CD4-positive, CD25-positive, alpha-beta regulatory T cell (primary cell): ENCODE measurements at regions not wholly inside any gene's neighbourhood (a gene's known extent, or its start where the extent isn't known, plus 50 kb on each side); places are given as distances from the start of the nearest gene placed in this dataset.
"Not testable (repeated sequence)": the region's sequence is repeated elsewhere in the genome, so short reads cannot be mapped to it uniquely, and the experiment has no call there.

ENCODE experiments used
- ATAC-seq, 2 donors: fragments of 150-1000 bp; cut with Tn5 transposase; one replicate each; pipeline ENCODE4 v1.10.0; 2021; ENCODE audit warnings: low read depth in 2 of 2, moderate number of reproducible peaks in 2 of 2, moderate library complexity in 1 of 2
- DNase-seq, 3 donors: peaks; one replicate each; pipeline versions ENCODE4 v3.0.0 to v3.0.0-alpha.2; 2012 to 2022; ENCODE audit warnings: mixed read lengths in 1 of 3
- H3K27ac ChIP-seq: one replicate; pipeline ENCODE4 v1.7.0; 2013; ENCODE audit warnings: mild to moderate bottlenecking, low read length; ENCODE audit not compliant: insufficient read depth, poor library complexity, severe bottlenecking
- H3K27me3 ChIP-seq: one replicate; pipeline ENCODE4 v1.7.0; 2013; ENCODE audit warnings: low read length; ENCODE audit not compliant: control insufficient read depth, insufficient read depth
- H3K36me3 ChIP-seq: one replicate; pipeline ENCODE4 v1.7.0; 2013; ENCODE audit warnings: mild to moderate bottlenecking, low read length, moderate library complexity; ENCODE audit not compliant: control insufficient read depth, insufficient read depth
- H3K4me1 ChIP-seq: 2 replicates; pipeline ENCODE4 v1.7.0; 2013; ENCODE audit warnings: mild to moderate bottlenecking, low read length; ENCODE audit not compliant: insufficient read depth, control insufficient read depth, poor library complexity, severe bottlenecking
- H3K4me3 ChIP-seq: one replicate; pipeline ENCODE4 v1.7.0; 2013; ENCODE audit warnings: low read depth, mild to moderate bottlenecking, low read length, moderate library complexity
- H3K9me3 ChIP-seq, 2 experiments: 1 replicate in 1 of 2; 2 replicates in 1 of 2; pipeline ENCODE4 v1.7.0; 2013; ENCODE audit warnings: low read length in 2 of 2, mild to moderate bottlenecking in 1 of 2, moderate library complexity in 1 of 2; ENCODE audit not compliant: control insufficient read depth in 2 of 2
- H3K27ac Mint-ChIP-seq, 3 donors: one replicate each; pipeline ENCODE4 v1.8.0; 2020 to 2022; ENCODE audit warnings: mild to moderate bottlenecking in 3 of 3, mixed read lengths in 3 of 3, moderate library complexity in 2 of 3
- H3K27me3 Mint-ChIP-seq: one replicate; pipeline ENCODE4 v1.8.0; 2022; ENCODE audit warnings: mild to moderate bottlenecking, mixed read lengths
- H3K36me3 Mint-ChIP-seq: one replicate; pipeline ENCODE4 v1.8.0; 2020; ENCODE audit warnings: mixed read lengths
- H3K4me1 Mint-ChIP-seq, 4 donors: one replicate each; pipeline ENCODE4 v1.8.0; 2020 to 2022; ENCODE audit warnings: mixed read lengths in 4 of 4, mild to moderate bottlenecking in 1 of 4
- H3K4me3 Mint-ChIP-seq, 4 donors: one replicate each; pipeline ENCODE4 v1.8.0; 2020 to 2022; ENCODE audit warnings: mild to moderate bottlenecking in 4 of 4, mixed read lengths in 4 of 4, moderate library complexity in 3 of 4
- H3K9me3 Mint-ChIP-seq, 7 donors: one replicate each; pipeline ENCODE4 v1.8.0; 2020 to 2022; ENCODE audit warnings: mixed read lengths in 7 of 7, mild to moderate bottlenecking in 3 of 7, moderate library complexity in 2 of 7

DNA sequence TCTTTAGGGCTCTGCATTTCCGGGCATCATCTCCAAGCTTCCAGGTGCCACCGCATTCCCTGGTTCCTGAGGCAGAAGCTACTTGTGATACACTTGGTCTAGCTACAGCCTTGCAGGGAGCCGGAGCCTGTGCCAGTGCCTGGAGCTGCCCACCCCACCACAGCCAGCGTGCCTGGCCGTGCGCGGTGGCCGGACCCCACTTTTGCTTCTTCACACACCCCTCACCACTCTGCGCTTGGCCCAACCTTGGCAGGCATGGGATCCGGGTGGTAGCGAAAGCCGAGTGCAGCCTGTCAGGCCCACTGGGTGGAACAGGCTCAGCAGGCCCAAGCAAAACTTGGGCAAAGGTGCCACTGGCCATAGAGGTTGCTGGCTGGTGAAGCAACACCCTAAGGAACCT is 823.7 kb downstream of the GLUD2 start:
- H3K27ac Mint-ChIP-seq: no peak overlapping the region
- H3K4me3 Mint-ChIP-seq: no peak overlapping the region
- H3K27me3 Mint-ChIP-seq: no peaks in the 10 kb centered on the region
- no peaks in the 10 kb centered on the region for H3K9me3 ChIP-seq
- no peak overlapping the region for H3K4me3 ChIP-seq
- no peaks in the 10 kb centered on the region for H3K36me3 Mint-ChIP-seq
- H3K4me1 Mint-ChIP-seq: no peaks in the 10 kb centered on the region
- no peaks in the 10 kb centered on the region for H3K4me1 ChIP-seq
- no peak overlapping the region for H3K27ac ChIP-seq
- DNase-seq: no peak
- H3K9me3 Mint-ChIP-seq: peaks cover 0 to 7% (median 0%) of the 10 kb centered on the region in 7 donors
- ATAC-seq: no peak
- H3K27me3 ChIP-seq: no peaks in the 10 kb centered on the region
- no peaks in the 10 kb centered on the region for H3K36me3 ChIP-seq

- no peaks in the 10 kb centered on the region for H3K4me1 Mint-ChIP-seq
- ATAC-seq: no peak
- no peaks in the 10 kb centered on the region for H3K9me3 ChIP-seq
Measured at GRCh38 chrX:121876305-121876704, 828.9 kb downstream of the GLUD2 start.

DNA sequence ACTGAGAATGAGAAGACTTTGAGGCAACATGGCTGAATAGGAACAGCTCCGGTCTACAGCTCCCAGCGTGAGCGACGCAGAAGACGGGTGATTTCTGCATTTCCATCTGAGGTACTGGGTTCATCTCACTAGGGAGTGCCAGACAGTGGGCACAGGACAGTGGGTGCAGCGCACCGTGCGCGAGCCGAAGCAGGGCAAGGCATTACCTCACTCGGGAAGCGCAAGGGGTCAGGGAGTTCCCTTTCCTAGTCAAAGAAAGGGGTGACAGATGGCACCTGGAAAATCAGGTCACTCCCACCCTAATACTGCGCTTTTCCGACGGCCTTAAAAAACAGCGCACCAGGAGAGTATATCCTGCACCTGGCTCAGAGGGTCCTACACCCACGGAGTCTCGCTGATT is 829.9 kb downstream of the GLUD2 start:
- not testable (repeated sequence) for H3K4me1 Mint-ChIP-seq, H3K4me3 Mint-ChIP-seq, H3K4me1 ChIP-seq, H3K27me3 ChIP-seq, H3K36me3 ChIP-seq, H3K27ac Mint-ChIP-seq, H3K36me3 Mint-ChIP-seq, H3K27ac ChIP-seq, H3K27me3 Mint-ChIP-seq, ATAC-seq, DNase-seq, H3K9me3 Mint-ChIP-seq, H3K4me3 ChIP-seq, H3K9me3 ChIP-seq

More at GRCh38 chrX:121876305-121876704, 828.9 kb downstream of the GLUD2 start:
- Mint-ChIP-seq H3K27ac (no peak overlapping the region), H3K27me3 (no peaks in the 10 kb centered on the region), H3K9me3 (peaks cover 0 to 6% (median 0%) of the 10 kb centered on the region in 7 donors), H3K36me3 (no peaks in the 10 kb centered on the region), H3K4me3 (no peak overlapping the region)
- H3K4me1 ChIP-seq: no peaks in the 10 kb centered on the region
- no peak overlapping the region for H3K27ac ChIP-seq
- H3K27me3 ChIP-seq: no peaks in the 10 kb centered on the region
- H3K4me3 ChIP-seq: no peak overlapping the region
- DNase-seq: no peak
- no peaks in the 10 kb centered on the region for H3K36me3 ChIP-seq

DNA sequence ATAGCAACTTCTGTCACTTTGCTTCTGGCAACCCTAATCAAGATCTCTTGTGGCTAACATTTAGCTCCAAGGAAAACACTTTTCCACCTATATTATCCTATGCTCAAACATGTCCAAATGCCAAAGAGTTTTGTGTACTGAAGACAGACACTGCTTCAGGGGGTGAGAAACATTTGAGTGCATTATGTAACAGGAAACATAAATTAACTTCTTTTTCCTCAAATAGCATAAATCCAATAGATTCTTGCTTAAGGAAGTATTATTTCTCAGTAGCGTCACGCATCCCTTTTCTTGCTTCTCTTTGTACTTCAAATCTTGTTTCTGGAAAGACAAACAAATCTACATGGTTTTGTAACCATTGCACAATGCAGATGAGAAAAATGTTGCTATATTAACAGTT is 839.1 kb downstream of the GLUD2 start:
- no peak overlapping the region for H3K27ac ChIP-seq
- Mint-ChIP-seq H3K27ac (no peak overlapping the region), H3K27me3 (no peaks in the 10 kb centered on the region), H3K4me3 (no peak overlapping the region), H3K9me3 (peaks cover 0 to 4% (median 0%) of the 10 kb centered on the region in 7 donors), H3K36me3 (no peaks in the 10 kb centered on the region), H3K4me1 (no peaks in the 10 kb centered on the region)
- no peak for ATAC-seq
- H3K27me3 ChIP-seq: no peaks in the 10 kb centered on the region
- H3K4me1 ChIP-seq: no peaks in the 10 kb centered on the region
- H3K4me3 ChIP-seq: no peak overlapping the region
- no peaks in the 10 kb centered on the region for H3K36me3 ChIP-seq
- peaks cover 0 to 1% of the 10 kb centered on the region in 2 experiments for H3K9me3 ChIP-seq
- no peak for DNase-seq

DNA sequence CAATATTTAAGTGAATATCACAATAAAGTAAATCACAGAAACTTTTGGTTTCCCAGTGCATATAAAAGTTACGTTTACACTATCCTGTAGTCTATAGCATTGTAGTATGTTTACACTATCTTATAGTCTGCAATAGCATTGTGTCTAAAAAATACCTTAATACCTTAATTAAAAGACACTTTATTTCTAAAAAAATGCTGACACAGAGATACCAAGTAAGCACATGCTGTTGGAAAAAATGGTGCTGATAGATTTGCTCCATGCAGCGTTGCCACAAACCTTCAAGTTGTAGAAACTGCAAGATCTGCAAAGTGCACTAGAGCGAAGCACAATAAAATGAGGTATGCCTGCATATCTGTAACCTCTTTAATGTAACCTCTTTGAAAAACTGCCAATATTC is 847.3 kb downstream of the GLUD2 start:
- no peaks in the 10 kb centered on the region for H3K27me3 Mint-ChIP-seq
- Histone ChIP-seq H3K36me3 (no peaks in the 10 kb centered on the region), H3K4me1 (no peaks in the 10 kb centered on the region), H3K27me3 (no peaks in the 10 kb centered on the region), H3K4me3 (no peak overlapping the region), H3K27ac (no peak overlapping the region), H3K9me3 (no peaks in the 10 kb centered on the region)
- H3K9me3 Mint-ChIP-seq: peaks cover 0 to 1% (median 0%) of the 10 kb centered on the region in 7 donors
- H3K36me3 Mint-ChIP-seq: no peaks in the 10 kb centered on the region
- H3K4me1 Mint-ChIP-seq: no peaks in the 10 kb centered on the region
- ATAC-seq (no peak), DNase-seq (no peak)
- no peak overlapping the region for H3K27ac Mint-ChIP-seq
- no peak overlapping the region for H3K4me3 Mint-ChIP-seq

DNA sequence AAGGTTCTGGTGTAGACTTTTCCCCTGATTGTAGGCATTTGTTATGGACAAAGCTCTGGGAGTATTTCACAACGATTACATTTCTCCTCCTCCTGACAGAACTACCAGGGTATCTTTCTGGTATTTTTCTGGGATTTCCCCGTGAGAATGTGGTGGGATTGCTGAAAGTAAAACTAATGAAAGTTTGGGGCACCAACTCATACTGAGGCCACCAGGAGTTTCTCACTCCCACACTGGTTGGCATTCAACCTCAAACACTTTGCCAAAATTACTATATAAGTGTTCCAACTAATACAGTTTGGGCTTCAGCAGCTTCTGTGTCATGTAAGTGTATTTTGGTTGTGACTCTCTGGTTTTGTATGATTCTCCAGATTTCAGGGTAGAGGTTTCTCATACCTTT is 855.1 kb downstream of the GLUD2 start:
- Mint-ChIP-seq H3K4me3 (no peak overlapping the region), H3K27me3 (no peaks in the 10 kb centered on the region)
- ATAC-seq: no peak

GRCh38 chrX:121903961-121904360 is 856.6 kb downstream of the GLUD2 start:
- Mint-ChIP-seq H3K4me3 (no peak overlapping the region), H3K4me1 (no peaks in the 10 kb centered on the region)

More for the DNA sequence above, 855.1 kb downstream of the GLUD2 start:
- no peak for DNase-seq
- H3K9me3 ChIP-seq: no peaks in the 10 kb centered on the region
- Mint-ChIP-seq H3K4me1 (no peaks in the 10 kb centered on the region), H3K9me3 (peaks cover 0 to 1% (median 0%) of the 10 kb centered on the region in 7 donors), H3K27ac (no peak overlapping the region), H3K36me3 (no peaks in the 10 kb centered on the region)
- no peak overlapping the region for H3K27ac ChIP-seq
- no peaks in the 10 kb centered on the region for H3K27me3 ChIP-seq
- H3K4me1 ChIP-seq: no peaks in the 10 kb centered on the region
- no peak overlapping the region for H3K4me3 ChIP-seq
- H3K36me3 ChIP-seq: no peaks in the 10 kb centered on the region

GRCh38 chrX:121921258-121921657 is 873.8 kb downstream of the GLUD2 start:
- Mint-ChIP-seq H3K27me3 (no peaks in the 10 kb centered on the region), H3K27ac (no peak overlapping the region), H3K36me3 (no peaks in the 10 kb centered on the region), H3K4me3 (no peak overlapping the region), H3K4me1 (no peaks in the 10 kb centered on the region), H3K9me3 (peaks cover 0 to 3% (median 0%) of the 10 kb centered on the region in 7 donors)
- no peak for ATAC-seq
- no peaks in the 10 kb centered on the region for H3K4me1 ChIP-seq
- no peak overlapping the region for H3K27ac ChIP-seq
- H3K9me3 ChIP-seq: no peaks in the 10 kb centered on the region
- H3K36me3 ChIP-seq: no peaks in the 10 kb centered on the region
- no peaks in the 10 kb centered on the region for H3K27me3 ChIP-seq
- no peak overlapping the region for H3K4me3 ChIP-seq
- no peak for DNase-seq

More at GRCh38 chrX:121903961-121904360, 856.6 kb downstream of the GLUD2 start:
- no peak for DNase-seq
- H3K9me3 ChIP-seq: no peaks in the 10 kb centered on the region
- no peak overlapping the region for H3K4me3 ChIP-seq
- H3K27me3 ChIP-seq: no peaks in the 10 kb centered on the region
- no peak for ATAC-seq
- Mint-ChIP-seq H3K27me3 (no peaks in the 10 kb centered on the region), H3K9me3 (peaks cover 0 to 5% (median 0%) of the 10 kb centered on the region in 7 donors), H3K27ac (no peak overlapping the region), H3K36me3 (no peaks in the 10 kb centered on the region)
- no peaks in the 10 kb centered on the region for H3K36me3 ChIP-seq
- no peaks in the 10 kb centered on the region for H3K4me1 ChIP-seq
- no peak overlapping the region for H3K27ac ChIP-seq
